Smooth muscle cell (in vitro differentiated cells): ENCODE measurements at regions not wholly inside any gene's neighbourhood (a gene's known extent, or its start where the extent isn't known, plus 50 kb on each side); places are given as distances from the start of the nearest gene placed in this dataset.

Experiments
- DNase-seq: peaks from one replicate; lab custom pipeline; 2025; ENCODE audit not compliant: unreplicated experiment; lab: John Stamatoyannopoulos, UW
- H2AFZ ChIP-seq: fragments of 200-600 bp; sonication (generic); 2 replicates; pipeline ENCODE4 v1.6.0; 2016; ENCODE audit warnings: antibody characterized with exemption, low read depth, mild to moderate bottlenecking
- H3F3A ChIP-seq: fragments of 200-600 bp; sonication (generic); 2 replicates; pipeline ENCODE4 v1.6.0; 2017; ENCODE audit warnings: antibody characterized with exemption, low read depth
- H3K27ac ChIP-seq: fragments of 200-600 bp; sonication (generic); 2 replicates; pipeline ENCODE4 v1.5.1; 2016; ENCODE audit warnings: low read depth, mild to moderate bottlenecking
- H3K27me3 ChIP-seq: fragments of 200-600 bp; sonication (generic); 2 replicates; pipeline ENCODE4 v1.6.1; 2016; ENCODE audit warnings: low read depth, mild to moderate bottlenecking
- H3K36me3 ChIP-seq: fragments of 200-600 bp; sonication (generic); 2 replicates; pipeline ENCODE4 v1.5.1; 2016; ENCODE audit warnings: low read depth
- H3K4me1 ChIP-seq: fragments of 200-600 bp; sonication (generic); 2 replicates; pipeline ENCODE4 v1.5.1; 2016; ENCODE audit warnings: low read depth
- H3K4me2 ChIP-seq: fragments of 200-600 bp; sonication (generic); 2 replicates; pipeline ENCODE4 v1.6.0; 2016; ENCODE audit warnings: mild to moderate bottlenecking
- H3K4me3 ChIP-seq: fragments of 200-600 bp; sonication (generic); 2 replicates; pipeline ENCODE4 v1.5.1; 2016; ENCODE audit warnings: mild to moderate bottlenecking
- H3K79me2 ChIP-seq: fragments of 200-600 bp; sonication (generic); 2 replicates; pipeline ENCODE4 v1.6.0; 2016; ENCODE audit warnings: low read depth, mild to moderate bottlenecking
- H3K9ac ChIP-seq: fragments of 200-600 bp; sonication (generic); 2 replicates; pipeline ENCODE4 v1.6.0; 2016; ENCODE audit warnings: low read depth
- H3K9me3 ChIP-seq: fragments of 200-600 bp; sonication (generic); replicated peaks from 2 replicates; pipeline ENCODE4 v1.5.1; 2016; ENCODE audit warnings: low read depth
- H4K20me1 ChIP-seq: fragments of 200-600 bp; sonication (generic); 2 replicates; pipeline ENCODE4 v1.6.0; 2016; ENCODE audit warnings: low read depth
- WGBS: methylation state at CpG from one replicate; pipeline ENCODE4 v1.1.7; 2016; ENCODE audit warnings: low lambda C conversion rate; 5-methylcytosine and 5-hydroxymethylcytosine counted together
- TF ChIP-seq, protein P1 (sequence below): fragments of 200-600 bp; sonication (generic); IDR thresholded peaks from 2 replicates; pipeline ENCODE4 v1.5.1; 2017; ENCODE audit warnings: borderline replicate concordance, mild to moderate bottlenecking, antibody characterized with exemption; ENCODE audit not compliant: insufficient read depth, poor library complexity, severe bottlenecking

DNA sequence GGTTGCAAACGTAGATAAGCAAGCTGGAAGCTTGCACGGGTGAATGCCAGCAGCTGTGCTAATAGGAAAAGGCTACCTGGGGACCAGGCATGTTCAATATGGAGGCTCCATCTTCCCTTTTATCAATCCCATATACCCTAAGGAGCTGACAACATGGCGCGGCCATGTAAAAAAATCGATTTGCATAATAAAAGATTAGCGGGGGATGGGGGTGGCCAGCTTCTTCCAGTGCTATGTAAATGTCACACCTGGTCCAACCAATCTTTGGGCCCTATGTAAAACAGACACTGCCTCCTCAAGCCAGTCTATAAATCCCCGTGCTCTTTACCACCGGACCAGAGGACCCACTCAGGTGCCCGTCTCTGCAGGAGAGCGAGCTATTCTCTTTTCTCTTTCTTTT is 128.2 kb downstream of the GPAT3 start:
- Histone ChIP-seq H3K4me3 (no peak overlapping the region), H3K27ac (no peak overlapping the region), H3K9ac (no peak overlapping the region), H3K79me2 (no peaks in the 10 kb centered on the region), H3F3A (no peaks in the 10 kb centered on the region), H4K20me1 (no peaks in the 10 kb centered on the region), H2AFZ (no peak overlapping the region), H3K9me3 (no peaks in the 10 kb centered on the region), H3K4me1 (no peaks in the 10 kb centered on the region), H3K36me3 (no peaks in the 10 kb centered on the region), H3K4me2 (no peak overlapping the region), H3K27me3 (no peaks in the 10 kb centered on the region)
- TF ChIP-seq, protein P1, sequence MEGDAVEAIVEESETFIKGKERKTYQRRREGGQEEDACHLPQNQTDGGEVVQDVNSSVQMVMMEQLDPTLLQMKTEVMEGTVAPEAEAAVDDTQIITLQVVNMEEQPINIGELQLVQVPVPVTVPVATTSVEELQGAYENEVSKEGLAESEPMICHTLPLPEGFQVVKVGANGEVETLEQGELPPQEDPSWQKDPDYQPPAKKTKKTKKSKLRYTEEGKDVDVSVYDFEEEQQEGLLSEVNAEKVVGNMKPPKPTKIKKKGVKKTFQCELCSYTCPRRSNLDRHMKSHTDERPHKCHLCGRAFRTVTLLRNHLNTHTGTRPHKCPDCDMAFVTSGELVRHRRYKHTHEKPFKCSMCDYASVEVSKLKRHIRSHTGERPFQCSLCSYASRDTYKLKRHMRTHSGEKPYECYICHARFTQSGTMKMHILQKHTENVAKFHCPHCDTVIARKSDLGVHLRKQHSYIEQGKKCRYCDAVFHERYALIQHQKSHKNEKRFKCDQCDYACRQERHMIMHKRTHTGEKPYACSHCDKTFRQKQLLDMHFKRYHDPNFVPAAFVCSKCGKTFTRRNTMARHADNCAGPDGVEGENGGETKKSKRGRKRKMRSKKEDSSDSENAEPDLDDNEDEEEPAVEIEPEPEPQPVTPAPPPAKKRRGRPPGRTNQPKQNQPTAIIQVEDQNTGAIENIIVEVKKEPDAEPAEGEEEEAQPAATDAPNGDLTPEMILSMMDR: no peak
- no peak for DNase-seq
- WGBS: 88% methylated on average over 10 of the region's 10 CpGs

DNA sequence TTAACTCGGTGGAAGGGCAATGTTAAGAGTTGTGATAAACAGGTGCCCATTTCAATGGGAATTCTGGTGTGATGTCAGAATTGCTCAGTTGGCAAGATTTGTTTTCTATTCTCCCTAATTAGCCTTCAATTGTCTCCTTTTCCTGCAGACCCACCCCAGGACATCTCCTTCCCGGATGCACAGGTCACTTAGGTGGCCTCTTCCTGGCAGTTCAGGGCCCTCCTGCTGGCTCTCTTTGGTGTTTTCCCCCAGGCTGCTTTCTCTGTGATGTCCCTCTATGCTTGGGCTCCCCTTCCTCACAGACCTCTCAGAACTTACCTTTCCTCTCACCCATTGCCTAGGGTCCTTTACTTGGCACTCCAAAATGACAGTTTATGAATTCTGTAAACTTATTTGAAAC is 126.3 kb downstream of the GPAT3 start:
- no peak overlapping the region for H3K27ac ChIP-seq
- H3K4me3 ChIP-seq: no peak overlapping the region
- H3K79me2 ChIP-seq: no peaks in the 10 kb centered on the region
- H3K9ac ChIP-seq: no peak overlapping the region
- H3K9me3 ChIP-seq: no peaks in the 10 kb centered on the region
- no peaks in the 10 kb centered on the region for H3F3A ChIP-seq
- TF ChIP-seq, protein P1: no peak
- no peak overlapping the region for H2AFZ ChIP-seq
- no peak overlapping the region for H3K4me2 ChIP-seq
- no peaks in the 10 kb centered on the region for H3K27me3 ChIP-seq
- no peaks in the 10 kb centered on the region for H3K4me1 ChIP-seq
- 66% methylated on average over 2 of the region's 2 CpGs for WGBS
- H3K36me3 ChIP-seq: no peaks in the 10 kb centered on the region
- no peaks in the 10 kb centered on the region for H4K20me1 ChIP-seq
- no peak for DNase-seq

DNA sequence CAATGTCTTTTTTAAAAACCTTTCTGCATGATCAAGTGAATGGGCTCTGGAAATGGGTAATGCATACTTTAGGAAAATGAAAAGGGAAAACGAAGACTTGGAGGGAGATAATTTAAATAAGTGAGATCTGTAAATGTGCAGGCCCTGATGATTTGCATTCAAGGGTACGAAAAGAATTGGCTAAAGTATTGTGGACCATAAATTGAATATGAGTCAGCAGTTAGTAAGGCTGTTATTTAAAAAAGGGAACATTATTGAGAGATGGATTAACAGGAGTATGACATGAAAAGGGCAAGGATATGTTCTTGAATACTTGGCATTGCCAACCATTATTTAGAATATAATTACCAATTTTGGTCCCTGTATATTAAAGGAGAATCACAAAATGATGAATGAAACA is 125.5 kb downstream of the GPAT3 start:
- no peaks in the 10 kb centered on the region for H4K20me1 ChIP-seq
- no peaks in the 10 kb centered on the region for H3K9me3 ChIP-seq
- TF ChIP-seq, protein P1: no peak
- H3F3A ChIP-seq: no peaks in the 10 kb centered on the region
- no peak overlapping the region for H3K9ac ChIP-seq
- no peak overlapping the region for H2AFZ ChIP-seq
- no peaks in the 10 kb centered on the region for H3K36me3 ChIP-seq
- H3K27me3 ChIP-seq: no peaks in the 10 kb centered on the region
- H3K4me2 ChIP-seq: no peak overlapping the region
- H3K4me3 ChIP-seq: no peak overlapping the region
- H3K4me1 ChIP-seq: no peaks in the 10 kb centered on the region
- no peaks in the 10 kb centered on the region for H3K79me2 ChIP-seq
- no peak for DNase-seq
- 40% methylated on average over 2 of the region's 2 CpGs for WGBS
- no peak overlapping the region for H3K27ac ChIP-seq

DNA sequence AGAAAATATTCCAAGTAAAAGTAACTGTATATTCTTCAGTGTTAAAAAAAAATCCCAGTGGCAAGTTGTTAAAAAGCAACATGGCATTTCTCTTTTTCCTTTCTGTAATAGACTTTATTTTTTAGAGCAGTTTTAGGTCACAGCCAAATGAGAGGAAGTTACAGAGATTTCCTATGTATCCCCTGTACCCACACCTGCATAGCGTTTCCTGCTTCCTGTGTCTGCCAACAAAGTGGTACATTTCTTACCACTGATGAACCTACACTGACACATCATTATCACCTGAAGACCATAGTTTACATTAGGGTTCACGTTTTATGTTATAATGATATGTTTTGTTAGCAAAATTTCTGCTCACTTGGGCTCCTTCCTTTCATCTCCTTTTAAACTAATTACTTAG is 124.7 kb downstream of the GPAT3 start:
- Histone ChIP-seq H3K9ac (no peak overlapping the region), H2AFZ (no peak overlapping the region), H3K9me3 (no peaks in the 10 kb centered on the region), H3K36me3 (no peaks in the 10 kb centered on the region), H3K4me1 (no peaks in the 10 kb centered on the region), H3K4me3 (no peak overlapping the region), H4K20me1 (no peaks in the 10 kb centered on the region), H3K27ac (no peak overlapping the region), H3F3A (no peaks in the 10 kb centered on the region), H3K27me3 (no peaks in the 10 kb centered on the region), H3K79me2 (no peaks in the 10 kb centered on the region), H3K4me2 (no peak overlapping the region)
- 68% methylated on average over 2 of the region's 2 CpGs for WGBS
- TF ChIP-seq, protein P1: no peak
- DNase-seq: no peak
